HG03139 (cell line): ENCODE measurements at regions not wholly inside any gene's neighbourhood (a gene's known extent, or its start where the extent isn't known, plus 50 kb on each side); places are given as distances from the start of the nearest gene placed in this dataset.

Source experiments
- ATAC-seq: cut with Tn5 transposase; IDR thresholded peaks from one replicate; pipeline ENCODE4 v1.9.1; 2021; ENCODE audit not compliant: unreplicated experiment

- ATAC-seq = no peak
Measured at GRCh38 chr6:6518631-6519427, 69.7 kb upstream of the LY86 start.

- ATAC-seq = no peak
Measured at GRCh38 chr6:6521961-6522482, 66.5 kb upstream of the LY86 start.

GRCh38 chr6:6522709-6523108 is 65.8 kb upstream of the LY86 start:
- no peak for ATAC-seq

DNA sequence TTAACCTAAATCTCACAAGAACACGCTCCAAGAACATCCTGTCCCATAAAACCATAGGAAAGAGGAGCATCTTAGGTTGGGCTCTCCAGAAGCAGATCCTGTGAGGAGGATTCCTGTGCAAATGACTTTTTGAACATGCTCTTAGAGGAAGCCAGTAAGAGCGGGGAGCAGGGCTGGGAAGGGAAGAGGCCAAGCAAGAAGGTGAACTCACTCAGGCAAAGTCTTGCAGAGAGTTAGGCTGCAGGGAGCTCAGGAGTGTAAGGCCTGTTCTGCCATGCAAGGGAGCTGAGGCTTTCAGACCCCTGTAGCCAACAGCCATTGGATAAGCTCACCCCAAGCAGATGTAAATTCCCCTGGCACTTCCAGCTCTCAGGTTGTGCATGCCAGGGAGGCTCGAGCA is 63.6 kb upstream of the LY86 start:
- ATAC-seq = no peak

- ATAC-seq = no peak
Measured at GRCh38 chr6:6525933-6526332, 62.6 kb upstream of the LY86 start.

DNA sequence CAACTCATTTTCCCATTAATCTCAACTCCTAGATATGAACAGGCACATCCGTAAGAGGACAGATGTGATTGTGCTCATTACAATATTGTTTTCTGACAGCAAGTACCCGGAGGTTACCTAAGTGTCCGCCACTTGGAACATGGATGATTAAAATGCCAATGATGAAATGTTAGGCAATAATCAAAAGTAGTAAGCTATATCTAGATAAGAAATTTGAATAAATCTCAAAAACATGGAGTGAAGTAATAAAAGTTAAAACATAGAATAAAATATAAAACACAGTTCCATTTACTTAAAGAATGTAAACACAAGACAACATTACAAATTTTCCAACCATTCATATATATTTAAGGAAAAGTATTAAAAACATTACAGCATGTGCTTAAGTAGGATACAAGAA is 59.2 kb upstream of the LY86 start:
- ATAC-seq = no peak

DNA sequence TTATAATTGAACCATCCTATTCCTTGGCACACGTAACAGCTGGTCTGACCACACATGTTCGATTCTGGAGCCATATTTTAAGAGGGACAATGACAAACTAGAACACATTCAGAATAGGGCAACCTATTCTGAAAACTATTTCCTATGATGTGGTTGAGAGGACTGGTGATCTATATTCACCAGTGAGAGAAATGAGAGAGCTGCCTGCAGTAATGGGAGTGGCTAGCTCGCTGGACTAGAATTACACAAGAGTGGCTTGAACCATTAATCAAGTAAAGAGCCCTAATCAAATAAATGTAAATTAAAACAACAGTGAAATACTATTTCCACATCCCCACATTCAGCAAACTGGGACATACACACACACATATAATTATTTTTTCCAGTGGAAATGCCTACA is 55.3 kb upstream of the LY86 start:
- no peak for ATAC-seq

DNA sequence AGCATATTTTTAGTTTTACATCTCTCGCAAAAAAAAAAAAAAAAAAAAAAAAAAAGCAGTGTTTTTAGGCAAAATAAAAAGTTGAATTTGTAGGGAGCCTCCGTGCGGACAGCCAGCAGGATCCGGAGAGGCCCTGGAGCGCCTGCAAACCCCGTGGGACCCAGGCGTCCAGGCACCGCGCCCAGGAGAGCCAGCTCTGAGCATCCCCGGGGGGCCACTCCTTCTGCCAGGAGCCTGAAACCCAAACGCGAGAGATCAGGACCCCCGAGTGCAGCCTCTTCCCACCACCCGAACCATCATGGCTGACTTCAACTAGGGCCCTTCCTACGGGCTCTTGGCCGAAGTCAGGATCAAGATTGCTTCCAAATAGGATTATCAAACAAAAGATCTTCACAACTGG is 54.1 kb upstream of the LY86 start:
- no peak for ATAC-seq

DNA sequence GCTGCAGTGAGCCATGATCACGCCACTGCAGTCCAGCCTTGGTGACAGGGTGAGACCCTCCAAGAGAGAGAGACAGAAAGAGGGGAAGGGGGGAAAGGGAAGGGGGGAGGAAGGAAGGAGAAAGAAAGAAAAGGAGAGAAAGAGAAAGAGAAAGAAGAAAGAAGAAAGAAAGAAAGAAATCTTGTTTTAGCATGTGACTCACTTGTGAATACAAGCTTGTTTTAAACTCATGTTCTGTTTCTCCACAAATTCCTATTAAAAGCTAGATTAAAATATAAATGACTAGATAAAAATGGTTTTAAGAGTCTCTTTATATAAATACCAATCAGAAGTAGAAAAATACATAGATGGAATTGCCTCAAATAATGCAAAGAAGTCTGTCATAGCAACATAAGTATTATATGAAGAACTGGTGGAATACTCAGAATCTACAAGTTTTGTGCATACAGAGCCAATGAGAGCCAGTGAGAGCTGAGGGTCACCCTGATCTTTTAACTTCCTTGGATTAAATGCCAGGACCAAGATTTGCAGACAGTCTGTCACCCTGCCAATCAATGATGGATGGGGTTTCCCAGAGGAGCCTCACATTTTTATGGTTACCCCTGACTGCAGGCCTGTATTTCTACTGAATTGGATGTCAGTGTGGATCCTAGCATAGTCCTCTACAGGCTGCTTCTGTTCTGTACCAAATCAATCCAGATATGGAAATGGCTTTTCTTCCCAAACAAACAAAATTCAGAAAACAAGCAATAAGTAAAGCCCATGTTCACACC is 50.8 kb upstream of the LY86 start:
- no peak for ATAC-seq

GRCh38 chr6:6538261-6538660 is 50.3 kb upstream of the LY86 start:
- ATAC-seq = no peak
